ENCODE measurements at regions not wholly inside any gene's neighbourhood (a gene's known extent, or its start where the extent isn't known, plus 50 kb on each side); places are given as distances from the start of the nearest gene placed in this dataset.

DNA sequence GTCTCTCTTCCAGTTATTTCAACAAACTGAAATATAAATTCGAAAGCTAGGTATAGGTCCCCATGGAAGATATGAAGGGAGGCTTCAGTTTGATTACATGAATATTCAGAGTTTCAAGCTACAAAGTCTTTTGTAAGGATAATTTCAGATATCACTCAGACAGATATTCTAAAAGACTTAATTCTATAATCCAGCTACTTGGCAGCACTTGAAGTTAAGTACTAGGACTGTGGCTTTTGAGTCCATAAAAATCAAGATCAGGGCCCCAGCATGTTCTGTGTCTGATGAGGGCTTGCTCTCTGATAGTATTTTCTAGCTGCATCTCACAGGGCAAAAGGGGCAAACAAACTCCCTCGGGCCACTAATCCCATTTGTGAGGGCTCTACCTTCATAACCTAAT is 160.6 kb upstream of the IRS2 start:
- intact Hi-C loops (cut with DNase I): no loop called here
- Histone ChIP-seq H3K4me3 (no peak overlapping the region), H3K9me3 (replicated peaks in 1 of 3) (no peaks in the 10 kb centered on the region), H3K4me1 (replicated peaks in 1 of 2) (no peaks in the 10 kb centered on the region), H3K27ac (no peak overlapping the region), H3K27me3 (no peaks in the 10 kb centered on the region), H3K36me3 (replicated peaks in 1 of 2) (no peaks in the 10 kb centered on the region)
- TF ChIP-seq POLR2A (IDR thresholded peaks at IDR 0.05): no peak
- TF ChIP-seq, protein P1, sequence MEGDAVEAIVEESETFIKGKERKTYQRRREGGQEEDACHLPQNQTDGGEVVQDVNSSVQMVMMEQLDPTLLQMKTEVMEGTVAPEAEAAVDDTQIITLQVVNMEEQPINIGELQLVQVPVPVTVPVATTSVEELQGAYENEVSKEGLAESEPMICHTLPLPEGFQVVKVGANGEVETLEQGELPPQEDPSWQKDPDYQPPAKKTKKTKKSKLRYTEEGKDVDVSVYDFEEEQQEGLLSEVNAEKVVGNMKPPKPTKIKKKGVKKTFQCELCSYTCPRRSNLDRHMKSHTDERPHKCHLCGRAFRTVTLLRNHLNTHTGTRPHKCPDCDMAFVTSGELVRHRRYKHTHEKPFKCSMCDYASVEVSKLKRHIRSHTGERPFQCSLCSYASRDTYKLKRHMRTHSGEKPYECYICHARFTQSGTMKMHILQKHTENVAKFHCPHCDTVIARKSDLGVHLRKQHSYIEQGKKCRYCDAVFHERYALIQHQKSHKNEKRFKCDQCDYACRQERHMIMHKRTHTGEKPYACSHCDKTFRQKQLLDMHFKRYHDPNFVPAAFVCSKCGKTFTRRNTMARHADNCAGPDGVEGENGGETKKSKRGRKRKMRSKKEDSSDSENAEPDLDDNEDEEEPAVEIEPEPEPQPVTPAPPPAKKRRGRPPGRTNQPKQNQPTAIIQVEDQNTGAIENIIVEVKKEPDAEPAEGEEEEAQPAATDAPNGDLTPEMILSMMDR (IDR thresholded peaks at IDR 0.05): no peak
- DNase-seq: no peak
- WGBS, 4 donors: 77 to 86% (median 79%) methylated on average over 2 of the region's 2 CpGs

DNA sequence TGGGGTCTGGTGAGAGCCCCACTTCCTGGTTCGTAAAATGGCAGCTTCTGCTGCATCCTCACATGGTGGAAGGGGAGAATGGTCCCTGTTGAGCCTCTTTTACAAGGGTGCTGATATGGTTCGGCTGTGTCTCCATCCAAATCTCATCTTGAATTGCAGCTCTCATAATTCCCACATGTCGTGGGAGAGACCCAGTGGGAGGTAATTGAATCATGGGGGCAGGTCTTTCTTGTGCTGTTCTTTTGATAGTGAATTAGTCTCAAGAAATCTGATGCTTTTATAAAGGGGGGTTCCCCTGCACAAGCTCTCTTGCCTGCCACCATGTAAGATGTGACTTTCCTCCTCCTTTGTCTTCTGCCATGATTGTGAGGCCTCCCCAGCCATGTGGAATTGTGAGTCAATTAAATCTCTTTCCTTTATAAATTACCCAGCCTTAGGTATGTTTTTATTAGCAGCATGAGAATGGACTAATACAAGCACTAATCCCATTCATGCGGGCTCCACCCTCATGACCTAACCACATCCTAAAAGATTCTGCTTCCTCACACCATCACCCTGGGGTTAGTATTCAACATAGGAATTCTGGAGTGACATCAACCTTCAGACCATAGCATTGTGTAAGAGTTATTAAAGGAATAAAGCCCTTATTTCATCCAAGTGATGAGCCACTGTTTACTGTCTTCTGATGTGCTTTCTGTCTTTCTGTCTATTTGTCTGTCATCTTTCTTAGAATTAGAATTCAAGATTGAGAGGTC is 159.0 kb upstream of the IRS2 start:
- DNase-seq: no peak
- Histone ChIP-seq H3K4me1 (replicated peaks in 1 of 2) (no peaks in the 10 kb centered on the region), H3K9me3 (replicated peaks in 1 of 3) (no peaks in the 10 kb centered on the region), H3K27ac (no peak overlapping the region), H3K4me3 (no peak overlapping the region), H3K36me3 (replicated peaks in 1 of 2) (no peaks in the 10 kb centered on the region), H3K27me3 (no peaks in the 10 kb centered on the region)
- no peak for TF ChIP-seq POLR2A (IDR thresholded peaks at IDR 0.05)
- TF ChIP-seq, protein P1 (IDR thresholded peaks at IDR 0.05): no peak
- intact Hi-C loops (cut with DNase I): no loop called here
- WGBS, 4 donors: 78 to 89% (median 83%) methylated on average over 3 to 4 of the region's 4 CpGs

DNA sequence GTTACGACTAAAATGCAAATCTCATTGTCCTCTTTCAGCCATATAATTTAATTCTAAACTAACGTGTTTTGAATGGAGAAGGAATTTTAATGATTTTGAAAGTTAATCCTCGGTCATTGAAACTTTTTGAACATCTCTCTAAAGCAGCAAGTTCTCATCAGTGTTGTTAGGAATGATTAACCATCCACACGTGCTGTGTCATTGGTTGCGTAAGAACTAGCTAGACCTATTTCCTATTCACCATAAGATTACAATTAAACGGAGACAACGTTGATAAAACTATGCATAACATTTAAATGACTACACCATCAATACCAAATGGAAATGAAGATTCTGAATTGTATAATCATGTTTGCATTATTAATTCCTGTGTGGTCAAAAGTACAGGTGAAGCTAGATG is 155.6 kb upstream of the IRS2 start:
- DNase-seq: no peak
- intact Hi-C loops (cut with DNase I): no loop called here

DNA sequence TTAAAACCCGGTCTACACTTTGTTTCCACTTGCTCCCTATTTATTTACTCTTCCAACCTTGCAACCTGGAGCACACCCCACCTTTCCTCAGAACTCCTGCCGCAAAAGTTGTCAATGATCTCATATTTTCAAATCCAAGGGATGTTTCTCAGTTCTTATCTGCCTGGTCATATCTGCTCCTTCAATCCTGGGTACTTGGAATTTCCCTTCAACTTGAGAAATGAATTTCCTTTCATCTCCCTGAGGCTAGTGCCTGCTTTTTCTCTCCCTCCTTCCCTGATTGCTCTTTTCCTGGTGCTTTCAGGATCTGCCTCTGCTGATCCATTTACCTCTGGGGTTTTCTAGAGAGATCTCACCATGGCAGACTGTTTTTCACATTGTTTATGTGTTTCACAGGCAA is 154.8 kb upstream of the IRS2 start:
- Histone ChIP-seq H3K27me3 (no peaks in the 10 kb centered on the region), H3K9me3 (replicated peaks in 1 of 3) (no peaks in the 10 kb centered on the region), H3K4me1 (replicated peaks in 1 of 2) (no peaks in the 10 kb centered on the region), H3K4me3 (no peak overlapping the region), H3K36me3 (replicated peaks in 1 of 2) (no peaks in the 10 kb centered on the region), H3K27ac (no peak overlapping the region)
- 75 to 87% (median 79%) methylated on average over 2 of the region's 2 CpGs for WGBS, 4 donors
- TF ChIP-seq, protein P1 (IDR thresholded peaks at IDR 0.05): no peak
- TF ChIP-seq POLR2A (IDR thresholded peaks at IDR 0.05): no peak
- intact Hi-C loops (cut with DNase I): no loop called here
- no peak for DNase-seq

More for the DNA sequence above, 155.6 kb upstream of the IRS2 start:
- H3K27ac ChIP-seq: no peak overlapping the region
- WGBS, 4 donors: 74 to 79% (median 76%) methylated on average over 7 of the region's 7 CpGs
- no peaks in the 10 kb centered on the region for H3K9me3 ChIP-seq (replicated peaks in 1 of 3)
- no peaks in the 10 kb centered on the region for H3K36me3 ChIP-seq (replicated peaks in 1 of 2)
- no peak for TF ChIP-seq POLR2A (IDR thresholded peaks at IDR 0.05)
- TF ChIP-seq, protein P1 (IDR thresholded peaks at IDR 0.05): no peak
- H3K27me3 ChIP-seq: no peaks in the 10 kb centered on the region
- no peak overlapping the region for H3K4me3 ChIP-seq
- no peaks in the 10 kb centered on the region for H3K4me1 ChIP-seq (replicated peaks in 1 of 2)

Data from adrenal gland (tissue), 9 donors.